Mesenchymal stem cell (in vitro differentiated cells and primary cell): ENCODE measurements at regions not wholly inside any gene's neighbourhood (a gene's known extent, or its start where the extent isn't known, plus 50 kb on each side); places are given as distances from the start of the nearest gene placed in this dataset.

Source experiments
- DNase-seq: peaks from one replicate; pipeline ENCODE4 v3.0.0-alpha.2; 2013
- H2AFZ ChIP-seq: one replicate; pipeline ENCODE4 v1.6.1; 2013; ENCODE audit warnings: low read depth, mild to moderate bottlenecking, control low read depth, inconsistent platforms, low read length, moderate library complexity
- H2AK5ac ChIP-seq: 2 replicates; pipeline ENCODE4 v1.6.1; 2013; ENCODE audit warnings: low read length, moderate library complexity, mild to moderate bottlenecking, inconsistent platforms; ENCODE audit not compliant: severe bottlenecking
- H2BK120ac ChIP-seq: one replicate; pipeline ENCODE4 v1.6.1; 2013; ENCODE audit warnings: low read depth, mild to moderate bottlenecking, inconsistent platforms, low read length, moderate library complexity
- H2BK12ac ChIP-seq, 2 experiments: one replicate each; pipeline ENCODE4 v1.6.1; 2013; ENCODE audit warnings: inconsistent platforms in 2 of 2, low read length in 2 of 2, mild to moderate bottlenecking in 2 of 2, moderate library complexity in 2 of 2, control low read depth in 1 of 2
- H2BK15ac ChIP-seq: one replicate; pipeline ENCODE4 v1.6.1; 2013; ENCODE audit warnings: mild to moderate bottlenecking, low read depth, inconsistent platforms; ENCODE audit not compliant: poor library complexity, severe bottlenecking
- H2BK5ac ChIP-seq: 2 replicates; pipeline ENCODE4 v1.6.1; 2013; ENCODE audit warnings: low read depth, mild to moderate bottlenecking, low read length, control low read depth, inconsistent platforms; ENCODE audit not compliant: poor library complexity, severe bottlenecking
- H3K14ac ChIP-seq, 2 experiments: one replicate each; pipeline ENCODE4 v1.6.1; 2013; ENCODE audit warnings: inconsistent platforms in 2 of 2, low read length in 2 of 2, control low read depth in 1 of 2, mild to moderate bottlenecking in 1 of 2, moderate library complexity in 1 of 2
- H3K18ac ChIP-seq, 2 experiments: one replicate each; pipeline ENCODE4 v1.6.1; 2013; ENCODE audit warnings: inconsistent platforms in 2 of 2, low read length in 2 of 2, control low read depth in 1 of 2, low read depth in 1 of 2, mild to moderate bottlenecking in 1 of 2
- H3K23ac ChIP-seq, 2 experiments: one replicate each; pipeline ENCODE4 v1.6.1; 2013; ENCODE audit warnings: inconsistent platforms in 2 of 2, low read length in 2 of 2, mild to moderate bottlenecking in 2 of 2, moderate library complexity in 2 of 2, control low read depth in 1 of 2
- H3K27ac ChIP-seq: 2 replicates; pipeline ENCODE4 v1.5.1; 2013; ENCODE audit warnings: mild to moderate bottlenecking, moderate library complexity, low read length, control low read depth, inconsistent platforms; ENCODE audit not compliant: poor library complexity, severe bottlenecking
- H3K27me3 ChIP-seq, 2 experiments: 2 replicates each; pipeline versions ENCODE4 v1.6.1 to v1.7.0; 2013; ENCODE audit warnings: low read length in 2 of 2, mild to moderate bottlenecking in 2 of 2, moderate library complexity in 2 of 2, control low read depth in 1 of 2, inconsistent platforms in 1 of 2; ENCODE audit not compliant: control insufficient read depth in 1 of 2, insufficient read depth in 1 of 2
- H3K36me3 ChIP-seq, 2 experiments: 2 replicates each; pipeline versions ENCODE4 v1.6.1 to v1.7.0; 2013; ENCODE audit warnings: low read length in 2 of 2, control low read depth in 1 of 2, inconsistent platforms in 1 of 2, low read depth in 1 of 2, mild to moderate bottlenecking in 1 of 2; ENCODE audit not compliant: insufficient read depth in 2 of 2, control insufficient read depth in 1 of 2
- H3K4ac ChIP-seq, 2 experiments: one replicate each; pipeline ENCODE4 v1.6.1; 2013; ENCODE audit warnings: inconsistent platforms in 2 of 2, low read length in 2 of 2, mild to moderate bottlenecking in 2 of 2, moderate library complexity in 2 of 2, control low read depth in 1 of 2, low read depth in 1 of 2
- H3K4me1 ChIP-seq: 2 replicates; pipeline ENCODE4 v1.6.1; 2013; ENCODE audit warnings: low read depth, low read length, control low read depth; ENCODE audit not compliant: control insufficient read depth, insufficient read depth
- H3K4me2 ChIP-seq: 2 replicates; pipeline ENCODE4 v1.6.1; 2013; ENCODE audit warnings: low read length, mild to moderate bottlenecking, inconsistent platforms; ENCODE audit not compliant: poor library complexity, severe bottlenecking
- H3K4me3 ChIP-seq, 2 experiments: 2 replicates each; pipeline versions ENCODE4 v1.5.1 to v1.7.0; 2013; ENCODE audit warnings: low read length in 2 of 2, mild to moderate bottlenecking in 2 of 2, control low read depth in 1 of 2, low read depth in 1 of 2; ENCODE audit not compliant: insufficient read depth in 1 of 2
- H3K79me1 ChIP-seq: replicated peaks from 2 replicates; pipeline ENCODE4 v1.6.1; 2013; ENCODE audit warnings: mild to moderate bottlenecking, control low read depth, low read length, inconsistent platforms; ENCODE audit not compliant: poor library complexity, severe bottlenecking
- H3K9ac ChIP-seq: 2 replicates; pipeline ENCODE4 v1.7.0; 2013; ENCODE audit warnings: mild to moderate bottlenecking, low read length, moderate library complexity
- H3K9me3 ChIP-seq: 2 replicates; pipeline ENCODE4 v1.7.0; 2013; ENCODE audit warnings: mild to moderate bottlenecking, low read length; ENCODE audit not compliant: control insufficient read depth
- H4K8ac ChIP-seq: one replicate; pipeline ENCODE4 v1.6.1; 2013; ENCODE audit warnings: inconsistent platforms, mild to moderate bottlenecking, low read length, moderate library complexity
- H4K91ac ChIP-seq: one replicate; pipeline ENCODE4 v1.6.1; 2013; ENCODE audit warnings: mild to moderate bottlenecking, low read length, inconsistent platforms
- WGBS: methylation state at CpG from one replicate; pipeline ENCODE4 v1.1.7; 2013; ENCODE audit warnings: mixed read lengths; 5-methylcytosine and 5-hydroxymethylcytosine counted together

GRCh38 chr6:53974941-53975340 lies 136.3 kb upstream of the MLIP start:
- Histone ChIP-seq H2AK5ac (no peak overlapping the region), H4K8ac (no peak overlapping the region), H3K14ac (no peak overlapping the region), H3K4me1 (peaks cover 8% of the 10 kb centered on the region), H2BK120ac (no peak overlapping the region), H3K79me1 (no peaks in the 10 kb centered on the region), H2AFZ (no peak overlapping the region), H2BK5ac (no peak overlapping the region), H4K91ac (no peak overlapping the region), H3K9me3 (no peaks in the 10 kb centered on the region), H3K23ac (no peak overlapping the region), H3K27ac (no peak overlapping the region), H3K4ac (no peak overlapping the region), H3K27me3 (no peaks in the 10 kb centered on the region), H3K4me3 (no peak overlapping the region), H2BK12ac (no peak overlapping the region), H3K4me2 (no peak overlapping the region), H3K36me3 (no peaks in the 10 kb centered on the region), H2BK15ac (no peak overlapping the region), H3K9ac (no peak overlapping the region), H3K18ac (no peak overlapping the region)
- DNase-seq: no peak

- H2BK15ac ChIP-seq: no peak overlapping the region
- no peak overlapping the region for H3K4me3 ChIP-seq
- H3K27ac ChIP-seq: peak overlapping the region; percentile 51
- peaks cover 8% of the 10 kb centered on the region for H3K4me1 ChIP-seq
- DNase-seq: no peak
- H2AK5ac ChIP-seq: no peak overlapping the region
- H4K91ac ChIP-seq: no peak overlapping the region
- H3K4me2 ChIP-seq: no peak overlapping the region
- H4K8ac ChIP-seq: no peak overlapping the region
- H3K36me3 ChIP-seq: no peaks in the 10 kb centered on the region
- no peak overlapping the region for H3K14ac ChIP-seq
- H3K9ac ChIP-seq: no peak overlapping the region
- no peaks in the 10 kb centered on the region for H3K9me3 ChIP-seq
- H3K18ac ChIP-seq: no peak overlapping the region
- no peak overlapping the region for H3K23ac ChIP-seq
- no peak overlapping the region for H2BK12ac ChIP-seq
- H3K27me3 ChIP-seq: no peaks in the 10 kb centered on the region
- 100% methylated on average over 1 of the region's 3 CpGs for WGBS
- no peaks in the 10 kb centered on the region for H3K79me1 ChIP-seq
- no peak overlapping the region for H2AFZ ChIP-seq
- H2BK120ac ChIP-seq: no peak overlapping the region
- no peak overlapping the region for H2BK5ac ChIP-seq
- H3K4ac ChIP-seq: no peak overlapping the region
These were observed 135.2 kb upstream of the MLIP start for GRCh38 chr6:53975941-53976615.

- Histone ChIP-seq H2BK15ac (no peak overlapping the region), H2AK5ac (no peak overlapping the region), H3K4me3 (no peak overlapping the region), H3K23ac (no peak overlapping the region), H2BK12ac (no peak overlapping the region), H3K9ac (no peak overlapping the region), H4K8ac (no peak overlapping the region), H2BK5ac (no peak overlapping the region), H3K4me1 (peaks cover 8% of the 10 kb centered on the region), H3K27me3 (no peaks in the 10 kb centered on the region), H3K4ac (no peak overlapping the region), H3K9me3 (no peaks in the 10 kb centered on the region), H3K14ac (no peak overlapping the region), H3K18ac (no peak overlapping the region), H4K91ac (no peak overlapping the region), H3K79me1 (no peaks in the 10 kb centered on the region), H2BK120ac (no peak overlapping the region), H3K36me3 (no peaks in the 10 kb centered on the region), H2AFZ (no peak overlapping the region), H3K27ac (peak overlapping the region; percentile 71), H3K4me2 (peak overlapping the region; percentile 21)
- DNase-seq: no peak
- WGBS: no CpG with 5 or more reads among the region's 1 CpG
These were observed 133.7 kb upstream of the MLIP start for GRCh38 chr6:53977551-53977950.

- no peak overlapping the region for H3K9ac ChIP-seq
- no peak overlapping the region for H3K18ac ChIP-seq
- no peak overlapping the region for H2BK15ac ChIP-seq
- no peaks in the 10 kb centered on the region for H3K27me3 ChIP-seq
- no peak overlapping the region for H4K8ac ChIP-seq
- DNase-seq: peak; percentile 48
- no peak overlapping the region for H2AK5ac ChIP-seq
- no peak overlapping the region for H2BK12ac ChIP-seq
- no peak overlapping the region for H3K4ac ChIP-seq
- H3K27ac ChIP-seq: no peak overlapping the region
- no peaks in the 10 kb centered on the region for H3K36me3 ChIP-seq
- no peak overlapping the region for H4K91ac ChIP-seq
- no peak overlapping the region for H2AFZ ChIP-seq
- no peak overlapping the region for H3K4me3 ChIP-seq
- no peak overlapping the region for H2BK5ac ChIP-seq
- peaks cover 12% of the 10 kb centered on the region for H3K4me1 ChIP-seq
- no peak overlapping the region for H2BK120ac ChIP-seq
- H3K23ac ChIP-seq: no peak overlapping the region
- no peak overlapping the region for H3K4me2 ChIP-seq
- H3K9me3 ChIP-seq: no peaks in the 10 kb centered on the region
- H3K79me1 ChIP-seq: no peaks in the 10 kb centered on the region
- H3K14ac ChIP-seq: no peak overlapping the region
These were observed 131.7 kb upstream of the MLIP start for GRCh38 chr6:53979468-53980067.
